HG03565 (cell line): ENCODE measurements at regions not wholly inside any gene's neighbourhood (a gene's known extent, or its start where the extent isn't known, plus 50 kb on each side); places are given as distances from the start of the nearest gene placed in this dataset.

Source experiments
- ATAC-seq: cut with Tn5 transposase; IDR thresholded peaks from one replicate; pipeline ENCODE4 v1.9.1; 2021; ENCODE audit warnings: mild to moderate bottlenecking, moderate library complexity; ENCODE audit not compliant: unreplicated experiment

- no peak for ATAC-seq
These were observed 106.3 kb upstream of the JUN start for GRCh38 chr1:58890113-58890512.

- no peak for ATAC-seq
These were observed 106.8 kb upstream of the JUN start for GRCh38 chr1:58890609-58891008.

DNA sequence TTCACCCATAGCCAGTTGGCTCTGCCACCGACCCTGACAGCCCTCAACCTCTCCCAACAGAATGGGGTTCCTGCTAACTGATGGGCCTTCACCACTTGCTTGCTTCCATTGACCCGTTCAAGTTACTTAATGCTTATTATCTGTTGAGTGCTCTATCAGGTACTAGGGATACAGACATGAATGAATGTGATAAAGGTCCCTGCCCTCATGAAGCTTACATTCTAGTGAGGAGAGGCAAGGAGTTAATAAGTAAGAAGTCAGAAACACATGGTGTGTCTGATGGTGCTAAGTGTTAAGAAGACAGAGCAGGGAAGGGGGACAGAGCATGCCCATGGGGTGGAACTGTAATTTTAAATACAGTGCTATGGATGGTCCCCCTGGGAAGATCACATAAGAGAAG lies 107.5 kb upstream of the JUN start:
- no peak for ATAC-seq

- no peak for ATAC-seq
These were observed 109.5 kb upstream of the JUN start for GRCh38 chr1:58893257-58893869.

GRCh38 chr1:58895082-58895481 lies 111.2 kb upstream of the JUN start:
- no peak for ATAC-seq

- no peak for ATAC-seq
These were observed 111.8 kb upstream of the JUN start for GRCh38 chr1:58895559-58896145.

DNA sequence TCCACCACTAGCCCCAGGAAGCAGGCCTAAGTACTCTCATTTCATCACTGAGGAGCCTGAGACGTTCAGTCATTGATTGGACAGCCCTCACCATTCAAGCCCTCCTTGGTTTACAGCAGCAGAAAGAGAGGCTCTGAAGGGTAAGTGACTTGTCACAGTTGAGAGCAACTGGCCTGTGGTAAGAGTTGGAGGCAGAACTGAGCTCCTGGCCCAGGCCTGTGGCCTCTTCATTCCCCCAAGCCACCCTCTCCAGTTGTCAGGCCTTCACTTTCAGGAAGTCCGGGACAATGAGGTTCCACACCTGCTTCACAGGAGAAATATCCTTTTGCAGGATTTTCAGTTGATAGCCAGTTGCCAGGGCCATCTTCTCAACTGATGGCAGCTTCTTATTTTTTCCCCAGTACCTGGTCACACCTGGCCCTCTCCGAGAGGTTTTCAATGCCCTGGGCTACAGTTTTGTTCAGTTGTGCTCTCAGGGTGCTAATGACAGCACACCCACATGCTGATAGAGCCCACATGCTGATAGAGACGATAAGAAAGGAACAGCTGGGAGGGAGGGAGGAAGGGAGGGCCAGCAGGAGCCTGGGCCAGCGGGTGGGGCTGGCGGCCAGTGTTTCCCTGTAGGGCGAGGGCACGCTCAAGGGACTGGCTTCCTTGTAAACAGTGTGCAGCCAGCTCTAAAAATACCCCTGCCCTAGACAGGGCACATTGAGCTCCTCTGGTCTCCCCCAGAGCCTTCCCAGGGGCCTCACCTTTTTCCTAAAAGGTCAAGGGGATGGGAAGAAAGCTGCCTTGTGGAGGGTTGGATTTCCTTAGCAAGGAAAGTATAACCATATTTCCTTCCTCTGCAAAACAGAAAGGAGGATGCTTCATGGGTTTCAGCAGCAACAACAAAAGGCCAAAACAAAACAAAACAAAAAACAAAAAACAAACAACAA lies 112.7 kb upstream of the JUN start:
- no peak for ATAC-seq

DNA sequence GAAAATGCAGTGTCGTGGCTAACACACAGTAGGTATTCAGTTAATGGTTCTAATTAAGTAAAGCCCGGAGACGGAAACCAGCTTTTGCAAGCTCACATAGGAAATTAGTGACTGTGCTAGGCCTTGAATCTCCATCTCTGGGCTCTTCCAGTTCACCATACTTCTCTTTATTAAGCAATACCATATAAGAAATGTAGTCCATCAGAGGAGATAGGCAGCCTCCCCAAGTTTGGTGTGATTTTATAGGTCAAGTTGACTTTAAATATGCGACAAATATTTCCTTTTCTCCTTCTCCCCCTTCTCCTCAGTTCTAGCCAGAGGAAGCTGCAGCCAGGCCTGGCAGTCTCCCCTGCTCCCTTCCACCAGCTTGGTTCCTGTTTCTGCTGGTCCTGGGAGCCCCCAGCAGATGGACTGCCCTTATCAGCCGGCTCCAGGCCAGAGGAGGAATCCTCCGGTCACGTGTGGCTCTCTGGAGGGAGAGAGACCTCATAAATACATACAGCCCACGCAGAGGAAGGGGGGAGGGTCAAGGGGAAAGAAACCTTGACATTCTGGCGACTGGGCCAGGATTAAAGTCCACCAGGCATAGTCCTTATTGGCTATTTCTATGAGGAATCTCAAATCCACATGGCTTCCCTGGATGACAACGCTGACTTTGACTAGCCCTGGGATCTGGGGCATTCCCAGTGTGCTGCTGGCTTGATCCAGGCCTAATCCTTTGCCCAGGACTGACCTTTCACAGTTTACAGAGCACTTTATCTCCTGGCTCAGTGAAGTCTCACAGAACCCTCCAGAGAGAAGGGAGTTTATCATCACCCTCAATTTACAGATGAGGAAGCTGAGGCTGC lies 115.1 kb upstream of the JUN start:
- no peak for ATAC-seq

GRCh38 chr1:58899587-58900271 lies 115.9 kb upstream of the JUN start:
- ATAC-seq, result no peak

DNA sequence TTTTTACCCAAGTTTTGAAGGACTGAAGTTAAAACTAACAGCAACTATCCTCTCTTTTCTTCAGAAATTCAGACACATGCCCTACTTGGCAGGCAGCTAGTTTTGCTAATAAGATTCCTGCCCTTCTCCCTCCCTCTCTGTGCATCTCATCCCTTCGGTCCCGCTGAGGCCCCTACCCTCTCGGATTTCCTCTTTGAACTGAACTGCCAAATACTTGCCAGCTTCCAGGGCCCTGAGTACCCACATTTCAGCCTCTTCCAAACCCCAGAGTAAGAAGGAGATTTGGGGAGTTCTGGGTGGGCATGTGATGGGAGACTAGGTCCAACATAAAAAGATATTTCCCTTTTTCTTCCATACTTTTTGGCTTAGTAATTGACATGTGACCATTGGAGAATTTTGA lies 116.5 kb upstream of the JUN start:
- ATAC-seq, result no peak

- no peak for ATAC-seq
These were observed 117.2 kb upstream of the JUN start for GRCh38 chr1:58901008-58901407.

- ATAC-seq, result no peak
These were observed 119.1 kb upstream of the JUN start for GRCh38 chr1:58902830-58903513.

DNA sequence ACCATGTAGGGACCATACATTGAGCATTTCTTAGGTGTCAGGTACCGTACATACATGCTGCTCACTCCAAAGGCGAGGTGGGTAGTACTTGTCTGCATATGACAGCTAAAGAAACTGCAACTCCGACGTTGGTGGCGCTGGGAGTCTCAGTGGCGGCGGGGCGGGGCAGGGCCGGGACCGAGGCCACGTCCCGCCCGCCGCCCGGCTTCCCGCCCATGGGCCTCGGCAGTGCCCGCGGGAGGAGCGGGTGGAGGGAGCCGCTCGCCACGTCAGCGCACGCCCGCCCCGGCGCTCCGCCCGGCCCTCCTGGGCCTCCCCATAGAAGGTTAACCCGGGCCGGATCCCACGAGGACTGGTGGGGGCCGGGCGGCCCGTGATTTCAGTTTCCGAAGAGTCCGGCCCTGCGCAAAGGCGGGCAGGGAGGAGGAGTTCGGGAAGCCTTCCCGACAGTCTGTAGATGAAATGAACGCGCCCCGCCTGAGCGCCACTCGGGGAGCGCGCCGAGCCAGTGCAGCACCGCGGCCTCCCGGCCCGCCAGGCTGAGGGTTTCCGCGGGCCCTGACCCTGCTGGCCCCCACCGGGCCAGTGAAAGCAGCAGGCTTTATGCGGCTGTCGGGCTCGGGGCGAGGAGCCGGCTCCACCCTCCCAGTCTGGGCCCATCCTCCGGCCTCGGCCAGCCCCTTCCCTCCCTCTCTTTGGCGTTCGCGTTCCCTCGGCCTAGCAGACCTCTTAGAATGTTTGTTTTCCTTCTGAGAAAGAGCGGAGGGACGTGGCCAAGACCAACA lies 119.9 kb upstream of the JUN start:
- ATAC-seq, result peak; percentile 82

GRCh38 chr1:58904299-58905125 lies 120.7 kb upstream of the JUN start:
- ATAC-seq, result no peak

DNA sequence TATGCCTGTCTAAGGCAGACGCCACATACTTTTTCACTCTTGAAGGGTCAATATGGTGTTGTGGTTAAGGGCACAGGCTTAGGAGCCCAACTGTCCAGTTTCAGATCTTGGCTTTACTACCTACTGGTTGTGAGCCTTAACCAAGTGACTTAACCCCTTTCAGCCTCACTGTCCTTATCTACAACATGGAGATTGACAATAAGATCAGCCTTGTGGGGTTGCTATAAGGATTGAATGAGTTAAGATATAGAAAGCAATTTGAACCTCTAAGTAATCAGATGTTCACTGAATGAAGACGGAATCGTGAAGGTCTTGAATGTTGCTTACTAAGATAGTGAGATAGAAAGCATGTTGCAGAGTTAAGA lies 121.3 kb upstream of the JUN start:
- ATAC-seq, result no peak

DNA sequence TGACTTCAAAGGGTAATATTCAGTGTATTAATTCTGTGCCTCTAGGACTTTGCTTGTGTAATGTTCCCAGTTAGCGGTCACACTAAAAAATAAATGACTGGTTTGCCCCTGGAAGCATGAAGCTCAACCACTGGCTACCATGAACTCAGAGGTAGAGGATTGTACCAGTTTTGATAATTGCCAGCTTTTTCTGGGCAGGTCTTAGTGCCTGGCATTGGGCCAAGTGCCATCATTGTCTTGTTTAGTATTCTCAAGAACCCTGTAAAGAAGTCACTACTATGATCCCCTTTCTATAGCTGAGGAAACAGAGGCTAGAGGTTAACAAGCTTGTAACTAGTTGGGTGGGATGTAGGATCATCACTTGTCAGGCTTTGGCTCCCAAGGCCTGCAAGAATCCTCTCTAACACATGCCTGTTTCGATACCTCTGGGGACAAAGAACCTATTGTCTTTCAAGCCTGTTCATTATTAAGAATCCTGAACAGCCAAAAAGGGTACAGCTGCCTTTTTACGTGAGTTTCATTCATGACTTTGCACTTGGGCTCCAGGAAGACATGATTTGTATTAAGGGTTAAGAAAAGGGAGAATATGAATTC lies 121.9 kb upstream of the JUN start:
- no peak for ATAC-seq

- no peak for ATAC-seq
These were observed 123.6 kb upstream of the JUN start for GRCh38 chr1:58907398-58907797.
